ENCODE measurements at regions not wholly inside any gene's neighbourhood (a gene's known extent, or its start where the extent isn't known, plus 50 kb on each side); places are given as distances from the start of the nearest gene placed in this dataset.

DNA sequence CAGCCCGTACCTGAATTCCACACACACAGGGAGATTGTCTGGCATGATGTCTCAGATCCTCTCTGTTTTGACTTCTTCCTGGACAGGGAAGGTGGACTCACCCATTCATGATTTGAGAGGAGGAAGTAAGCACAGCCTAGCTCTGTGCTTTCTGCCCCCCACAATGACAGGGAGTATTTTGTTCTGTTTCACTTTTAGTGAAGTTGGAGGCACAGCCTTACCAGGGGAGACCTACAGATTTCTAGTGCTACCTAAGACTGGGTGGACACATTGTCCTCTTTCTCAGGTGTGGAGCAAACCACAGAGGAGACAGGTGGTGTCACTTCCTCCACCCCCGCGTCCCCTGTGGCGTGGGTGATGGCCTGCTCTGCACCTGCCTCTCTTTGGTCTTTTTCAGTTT lies 408.6 kb upstream of the PFKP start:
- WGBS, 2 donors (ENCODE audit: low coverage in 1 of 2), result 81% methylated on average over 4 of the region's 4 CpGs; no CpG with 5 or more reads in 1 of the 2 donors
- in situ Hi-C loops (cut with MboI; ENCODE audit: low pct_ligation_motif_present in 1 of 4, low pct_unique_long_range_greater_than_20kb in 1 of 4, low sequenced_read_pairs in 3 of 4), result no loop called here
- Histone ChIP-seq H3K4me3 (no peak overlapping the region), H3K27ac (no peak overlapping the region), H3K36me3 (no peaks in the 10 kb centered on the region), H3K27me3 (no peaks in the 10 kb centered on the region), H3K9me3 (no peaks in the 10 kb centered on the region), H3K4me1 (no peaks in the 10 kb centered on the region)
- intact Hi-C loops (cut with DNase I; ENCODE audit: low total_unique reads), result no loop called here
- DNase-seq, result no peak
- TF ChIP-seq EP300 (IDR thresholded peaks at IDR 0.05; ENCODE audit: low read depth), result no peak
- no peak for TF ChIP-seq CTCF (IDR thresholded peaks at IDR 0.05)
- no peak for TF ChIP-seq POLR2A (IDR thresholded peaks at IDR 0.05)
- TF ChIP-seq POLR2AphosphoS5 (IDR thresholded peaks at IDR 0.05), result no peak

GRCh38 chr10:2650328-2650727 lies 417.0 kb upstream of the PFKP start:
- WGBS, 2 donors (ENCODE audit: low coverage in 1 of 2), result 47 to 66% methylated on average over 3 to 4 of the region's 4 CpGs
- TF ChIP-seq CTCF (IDR thresholded peaks at IDR 0.05) (no peak), EP300 (IDR thresholded peaks at IDR 0.05; ENCODE audit: low read depth) (no peak), POLR2AphosphoS5 (IDR thresholded peaks at IDR 0.05) (no peak), POLR2A (IDR thresholded peaks at IDR 0.05) (no peak)
- Histone ChIP-seq H3K36me3 (no peaks in the 10 kb centered on the region), H3K27me3 (no peaks in the 10 kb centered on the region), H3K4me3 (no peak overlapping the region), H3K4me1 (no peaks in the 10 kb centered on the region), H3K9me3 (peaks cover 0 to 3% of the 10 kb centered on the region in 2 donors), H3K27ac (no peak overlapping the region)
- intact Hi-C loops (cut with DNase I; ENCODE audit: low total_unique reads), result no loop called here
- in situ Hi-C loops (cut with MboI; ENCODE audit: low pct_ligation_motif_present in 1 of 4, low pct_unique_long_range_greater_than_20kb in 1 of 4, low sequenced_read_pairs in 3 of 4), result no loop called here
- no peak for DNase-seq

DNA sequence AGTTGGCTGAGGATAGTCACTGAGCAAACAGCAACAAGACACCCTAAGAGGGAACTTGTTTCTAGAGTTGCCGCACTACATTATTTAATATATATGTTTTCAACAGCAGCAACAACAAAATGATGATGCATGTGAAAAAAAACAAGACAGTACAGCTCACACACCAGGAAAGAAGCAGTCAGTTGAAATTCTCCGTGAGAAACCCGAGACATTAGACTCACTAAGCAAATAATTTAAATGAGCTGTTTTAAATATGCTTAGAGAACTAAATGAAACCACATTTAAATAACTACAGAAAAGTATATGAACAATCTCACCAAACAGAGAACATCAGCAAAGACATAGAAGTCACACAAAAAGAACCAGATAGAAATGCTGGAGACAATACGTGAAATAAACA lies 426.3 kb upstream of the PFKP start:
- Histone ChIP-seq H3K27me3 (no peaks in the 10 kb centered on the region), H3K4me3 (no peak overlapping the region), H3K36me3 (no peaks in the 10 kb centered on the region), H3K4me1 (no peaks in the 10 kb centered on the region), H3K27ac (no peak overlapping the region), H3K9me3 (no peaks in the 10 kb centered on the region)
- no peak for TF ChIP-seq EP300 (IDR thresholded peaks at IDR 0.05; ENCODE audit: low read depth)
- intact Hi-C loops (cut with DNase I; ENCODE audit: low total_unique reads), result no loop called here
- no peak for DNase-seq
- in situ Hi-C loops (cut with MboI; ENCODE audit: low pct_ligation_motif_present in 1 of 4, low pct_unique_long_range_greater_than_20kb in 1 of 4, low sequenced_read_pairs in 3 of 4), result no loop called here
- WGBS, 2 donors (ENCODE audit: low coverage in 1 of 2), result 85 to 90% methylated on average over 4 of the region's 4 CpGs

DNA sequence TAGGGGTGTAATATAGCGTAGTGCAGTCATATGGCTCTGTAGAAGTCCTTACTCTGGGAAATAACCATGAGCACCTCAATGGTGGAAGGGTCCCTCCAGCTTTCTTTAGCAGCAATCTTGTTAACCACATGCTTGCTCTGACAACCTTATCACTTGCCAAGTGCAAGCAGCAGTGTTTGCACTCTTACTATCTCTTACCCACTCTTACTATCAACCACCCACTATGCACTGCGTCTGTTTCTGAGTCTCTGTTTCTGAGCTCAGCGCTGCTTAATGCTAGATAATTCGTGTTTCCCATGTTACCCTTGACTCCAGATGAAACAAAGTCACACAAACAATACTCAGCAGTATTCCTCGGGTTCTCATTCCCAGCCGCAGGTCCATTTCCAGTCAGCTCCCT lies 433.7 kb upstream of the PFKP start:
- TF ChIP-seq POLR2AphosphoS5 (IDR thresholded peaks at IDR 0.05), result no peak
- TF ChIP-seq EP300 (IDR thresholded peaks at IDR 0.05; ENCODE audit: low read depth), result no peak
- no peak for TF ChIP-seq POLR2A (IDR thresholded peaks at IDR 0.05)
- no peak for TF ChIP-seq CTCF (IDR thresholded peaks at IDR 0.05)
- Histone ChIP-seq H3K27me3 (no peaks in the 10 kb centered on the region), H3K27ac (no peak overlapping the region), H3K36me3 (no peaks in the 10 kb centered on the region), H3K4me1 (no peaks in the 10 kb centered on the region), H3K9me3 (no peaks in the 10 kb centered on the region), H3K4me3 (no peak overlapping the region)
- WGBS, 2 donors (ENCODE audit: low coverage in 1 of 2), result 68 to 75% methylated on average over 3 to 6 of the region's 6 CpGs
- intact Hi-C loops (cut with DNase I; ENCODE audit: low total_unique reads) (no loop called here), in situ Hi-C loops (cut with MboI; ENCODE audit: low pct_ligation_motif_present in 1 of 4, low pct_unique_long_range_greater_than_20kb in 1 of 4, low sequenced_read_pairs in 3 of 4) (no loop called here)
- DNase-seq, result no peak

GRCh38 chr10:2631557-2632205 lies 435.7 kb upstream of the PFKP start:
- Histone ChIP-seq H3K9me3 (no peaks in the 10 kb centered on the region), H3K4me1 (no peaks in the 10 kb centered on the region), H3K27me3 (no peaks in the 10 kb centered on the region), H3K4me3 (no peak overlapping the region), H3K27ac (no peak overlapping the region), H3K36me3 (no peaks in the 10 kb centered on the region)
- in situ Hi-C loops (cut with MboI; ENCODE audit: low pct_ligation_motif_present in 1 of 4, low pct_unique_long_range_greater_than_20kb in 1 of 4, low sequenced_read_pairs in 3 of 4) (no loop called here), intact Hi-C loops (cut with DNase I; ENCODE audit: low total_unique reads) (no loop called here)
- TF ChIP-seq POLR2A (IDR thresholded peaks at IDR 0.05) (no peak), EP300 (IDR thresholded peaks at IDR 0.05; ENCODE audit: low read depth) (no peak), CTCF (IDR thresholded peaks at IDR 0.05) (no peak), POLR2AphosphoS5 (IDR thresholded peaks at IDR 0.05) (no peak)
- 83% methylated on average over 8 to 11 of the region's 11 CpGs for WGBS, 2 donors (ENCODE audit: low coverage in 1 of 2)
- DNase-seq, result no peak
